K562 (cell line): ENCODE measurements at regions not wholly inside any gene's neighbourhood (a gene's known extent, or its start where the extent isn't known, plus 50 kb on each side); places are given as distances from the start of the nearest gene placed in this dataset.

Experiments used
- ATAC-seq: fragments of 200-7000 bp; cut with Tn5 transposase; 3 replicates; pipeline ENCODE4 v1.9.1; 2020; ENCODE audit warnings: moderate library complexity
- BruUV-seq: library from RNA; stranded (reverse); fragments of 400-500 nt; replicated peaks from 2 replicates; lab custom pipeline; 2021; lab: Mats Ljungman, UMichigan
- CTCF ChIA-PET: fragments of 300-600 bp; formaldehyde crosslinking; extraction: SDS; loops from one replicate; lab custom pipeline; 2021; ENCODE audit warnings: low intra/inter-chr PET ratio; lab: Yijun Ruan, JAX
- POLR2A ChIA-PET: fragments of 300-600, 350-650 bp; sonication (Branson Sonifier 250); formaldehyde crosslinking; extraction: SDS; loops from one replicate; lab custom pipeline; 2021; ENCODE audit warnings: antibody characterized with exemption, inconsistent platforms; lab: Yijun Ruan, JAX
- DNase-seq, 4 experiments: peaks; one replicate each; pipeline versions ENCODE4 v3.0.0 to v3.0.0-alpha.2; 2011 to 2018; ENCODE audit warnings: low spot score in 3 of 4, mixed read lengths in 3 of 4; ENCODE audit errors: extremely low read depth in 1 of 4
- FAIRE-seq: peaks from 2 replicates; lab custom pipeline; 2011; peaks lifted over from hg19 to GRCh38; lab: Jason Lieb, UNC
- H2AFZ ChIP-seq: 2 replicates; pipeline ENCODE4 v1.6.0; 2011; ENCODE audit warnings: low read depth, low read length, control low read depth, inconsistent platforms
- H3K27ac ChIP-seq: fragments of 200-600 bp; 3 replicates; pipeline ENCODE4 v1.8.0; 2011; ENCODE audit warnings: low read depth, mild to moderate bottlenecking, control low read depth, inconsistent platforms, low read length, moderate library complexity, mixed read lengths; ENCODE audit errors: extremely low read depth
- H3K27me3 ChIP-seq, 2 experiments: fragments of 300-600 bp in 1 of 2; 2 replicates in 1 of 2; 3 replicates in 1 of 2; pipeline versions ENCODE4 v1.6.0 to v1.8.0; 2011; ENCODE audit warnings: inconsistent platforms in 2 of 2, low read length in 2 of 2, mild to moderate bottlenecking in 1 of 2, mixed read lengths in 1 of 2, moderate library complexity in 1 of 2; ENCODE audit not compliant: control insufficient read depth in 2 of 2, insufficient read depth in 2 of 2
- H3K36me3 ChIP-seq: fragments of 300-600 bp; 3 replicates; pipeline ENCODE4 v1.8.0; 2011; ENCODE audit warnings: mild to moderate bottlenecking, low read length, inconsistent platforms; ENCODE audit not compliant: control insufficient read depth, insufficient read depth
- H3K4me1 ChIP-seq, 2 experiments: fragments of 200-600 bp in 1 of 2; replicated peaks in 1 of 2; 2 replicates in 1 of 2; 3 replicates in 1 of 2; pipeline versions ENCODE4 v1.5.1 to v1.8.0; 2011; ENCODE audit warnings: inconsistent platforms in 2 of 2, low read length in 2 of 2, mild to moderate bottlenecking in 1 of 2, mixed read lengths in 1 of 2, moderate library complexity in 1 of 2; ENCODE audit not compliant: control insufficient read depth in 2 of 2, insufficient read depth in 2 of 2
- H3K4me2 ChIP-seq: 2 replicates; pipeline ENCODE4 v1.6.1; 2011; ENCODE audit warnings: low read length, control low read depth, inconsistent platforms, mixed read lengths; ENCODE audit not compliant: insufficient read depth
- H3K4me3 ChIP-seq: fragments of 200-600 bp; sonication (generic), shearing (Covaris generic); 2 replicates; pipeline ENCODE4 v1.5.1; 2016; ENCODE audit warnings: control low read depth, inconsistent platforms
- H3K79me2 ChIP-seq: fragments of 200-600 bp; 3 replicates; pipeline ENCODE4 v1.8.0; 2011; ENCODE audit warnings: low read length, inconsistent platforms; ENCODE audit not compliant: control insufficient read depth, insufficient read depth
- H3K9ac ChIP-seq, 2 experiments: 2 replicates each; pipeline versions ENCODE4 v1.6.0 to v1.6.1; 2011; ENCODE audit warnings: low read depth in 2 of 2, low read length in 2 of 2, control low read depth in 1 of 2, inconsistent platforms in 1 of 2, mild to moderate bottlenecking in 1 of 2, mixed read lengths in 1 of 2; ENCODE audit not compliant: insufficient read depth in 1 of 2
- H3K9me1 ChIP-seq: one replicate; pipeline ENCODE4 v1.6.0; 2011; ENCODE audit warnings: inconsistent platforms, mild to moderate bottlenecking, low read length, moderate library complexity; ENCODE audit not compliant: control insufficient read depth, insufficient read depth
- H3K9me3 ChIP-seq: replicated peaks from 2 replicates; pipeline ENCODE4 v1.5.1; 2011; ENCODE audit warnings: low read depth, low read length, inconsistent platforms; ENCODE audit not compliant: control insufficient read depth, insufficient read depth
- H4K20me1 ChIP-seq: replicated peaks from 2 replicates; pipeline ENCODE4 v1.6.1; 2011; ENCODE audit warnings: low read length, inconsistent platforms, mixed read lengths; ENCODE audit not compliant: control insufficient read depth, insufficient read depth
- CBFB ChIP-seq: sonication (generic); formaldehyde crosslinking; IDR thresholded peaks from 2 replicates; pipeline ENCODE4 v1.4.0; 2020; ENCODE audit warnings: mild to moderate bottlenecking, missing genetic modification reagents
- LARP7 ChIP-seq: fragments of 450-650 bp; IDR thresholded peaks from 2 replicates; pipeline ENCODE4 v1.6.1; 2016
- MBD1 ChIP-seq: fragments of 250-450 bp; sonication (Bioruptor Pico); IDR thresholded peaks from 2 replicates; pipeline ENCODE4 v1.8.0; 2022; ENCODE audit warnings: inconsistent platforms
- MYBL2 ChIP-seq, 2 experiments: fragments of 450-650 bp in 1 of 2; sonication (generic) in 1 of 2; formaldehyde crosslinking in 1 of 2; IDR thresholded peaks; 2 replicates each; pipeline versions ENCODE4 v1.6.1 to v1.8.1; 2017 to 2022; ENCODE audit warnings: borderline replicate concordance in 1 of 2, inconsistent platforms in 1 of 2, low read depth in 1 of 2, mild to moderate bottlenecking in 1 of 2, missing genetic modification reagents in 1 of 2, moderate library complexity in 1 of 2
- NR3C1 ChIP-seq: sonication (generic); formaldehyde crosslinking; IDR thresholded peaks from 2 replicates; pipeline ENCODE4 v1.8.1; 2022; ENCODE audit warnings: missing genetic modification reagents
- NRF1 ChIP-seq, 2 experiments: fragments of 450-650 bp; IDR thresholded peaks in 1 of 2; conservative IDR thresholded peaks in 1 of 2; 2 replicates each; pipeline ENCODE4 v1.6.1; 2014; ENCODE audit warnings: mild to moderate bottlenecking in 2 of 2
- PBX2 ChIP-seq, 2 experiments: IDR thresholded peaks in 1 of 2; conservative IDR thresholded peaks in 1 of 2; 2 replicates each; pipeline ENCODE4 v1.6.1; 2016; ENCODE audit warnings: low read depth in 2 of 2, mild to moderate bottlenecking in 1 of 2, missing compliant biosample characterization in 1 of 2, missing genetic modification characterization in 1 of 2, moderate library complexity in 1 of 2
- PCBP2 ChIP-seq: fragments of 200-400 bp; formaldehyde crosslinking; IDR thresholded peaks from 2 replicates; pipeline ENCODE4 v1.6.1; 2018; ENCODE audit warnings: low read length, low read depth, mild to moderate bottlenecking, moderate library complexity; ENCODE audit not compliant: poor library complexity, severe bottlenecking
- POLR3G ChIP-seq: IDR thresholded peaks from 2 replicates; pipeline ENCODE4 v1.6.1; 2011; ENCODE audit not compliant: insufficient read length, insufficient replicate concordance; ENCODE audit errors: extremely low read depth
- RBM39 ChIP-seq: fragments of 200-400 bp; formaldehyde crosslinking; optimal IDR thresholded peaks from 2 replicates; pipeline ENCODE3; 2018; ENCODE audit warnings: low read depth, low read length
- ZNF184 ChIP-seq: sonication (generic); formaldehyde crosslinking; IDR thresholded peaks from 2 replicates; pipeline ENCODE4 v1.5.0; 2020; ENCODE audit warnings: missing genetic modification reagents
- ZNF354B ChIP-seq: fragments of 250-450 bp; sonication (Bioruptor Pico); IDR thresholded peaks from 2 replicates; pipeline ENCODE4 v1.4.0; 2020
- ZNF57 ChIP-seq: fragments of 450-650 bp; formaldehyde crosslinking; IDR thresholded peaks from 2 replicates; pipeline ENCODE4 v1.4.0; 2020; ENCODE audit warnings: mild to moderate bottlenecking, moderate library complexity
- WGBS: fragments of 100-300 bp; shearing (Covaris generic); methylation state at CpG from one replicate; pipeline ENCODE4 v1.1.6; 2016; ENCODE audit warnings: low coverage, mixed read lengths; ENCODE audit not compliant: insufficient coverage; ENCODE audit errors: missing lambda C conversion rate; 5-methylcytosine and 5-hydroxymethylcytosine counted together
- in situ Hi-C: fragments of 300-500 bp; cut with MboI; formaldehyde crosslinking; loops from 4 replicates; pipeline ENCODE4 v1.15.0; 2018; ENCODE audit warnings: inconsistent platforms, mixed read lengths
- intact Hi-C: fragments of 100-400 bp; cut with micrococcal nuclease; formaldehyde crosslinking; loops from 2 replicates; pipeline ENCODE4 v1.14.2; 2022
- TF ChIP-seq, protein P1 (sequence below), 2 experiments: fragments of 150-350 bp in 1 of 2; IDR thresholded peaks; 2 replicates each; pipeline ENCODE4 v1.6.1; 2012 to 2016; ENCODE audit warnings: low read depth in 2 of 2, low read length in 2 of 2, mild to moderate bottlenecking in 1 of 2, moderate library complexity in 1 of 2

DNA sequence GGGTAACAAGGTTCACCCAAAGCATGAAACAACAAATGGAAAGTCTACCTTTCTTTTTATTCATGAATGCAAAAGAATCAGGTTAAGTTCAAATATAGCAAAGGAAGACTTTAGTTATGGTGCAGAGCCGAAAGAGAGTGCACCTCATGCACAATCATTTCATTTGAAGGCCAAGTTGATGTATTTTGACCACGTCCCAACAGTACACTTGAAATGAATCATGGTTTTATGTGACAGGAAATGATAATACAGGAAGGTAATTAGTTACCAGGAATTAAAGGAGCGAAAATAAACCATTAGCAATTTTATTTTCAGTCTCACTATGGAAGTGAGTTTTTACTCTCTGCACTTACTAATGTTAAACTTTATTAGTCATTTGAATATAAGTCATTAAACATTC is 281.2 kb upstream of the DIAPH2 start (continued):
- TF ChIP-seq MBD1 (CRISPR knock-in tag) (no peak), MYBL2 (IDR thresholded peaks at IDR 0.05; ENCODE audit: low read depth) (no peak), MYBL2 (CRISPR knock-in tag; IDR thresholded peaks at IDR 0.05; ENCODE audit: borderline replicate concordance) (no peak), NR3C1 (no peak), ZNF184 (CRISPR knock-in tag) (no peak)

- ATAC-seq, result no peak
- FAIRE-seq, result no peak
- Histone ChIP-seq H3K4me3 (no peak overlapping the region), H3K9me3 (no peaks in the 10 kb centered on the region), H3K4me1 (no peaks in the 10 kb centered on the region), H2AFZ (no peak overlapping the region), H3K27ac (no peak overlapping the region), H3K79me2 (no peaks in the 10 kb centered on the region), H3K27me3 (no peaks in the 10 kb centered on the region), H3K4me2 (no peak overlapping the region), H3K36me3 (no peaks in the 10 kb centered on the region), H4K20me1 (no peaks in the 10 kb centered on the region), H3K9ac (no peak overlapping the region), H3K9me1 (no peaks in the 10 kb centered on the region)
- intact Hi-C loops (no loop called here), in situ Hi-C loops (no loop called here)
- ChIA-PET POLR2A (no interaction called here), CTCF (no interaction called here)
- WGBS, result 0% methylated on average over 1 of the region's 1 CpG
- DNase-seq, result no peak
- BruUV-seq, result no TSS peak
- TF ChIP-seq NRF1 (conservative IDR thresholded peaks at IDR 0.05 in 1 of 2, IDR thresholded peaks at IDR 0.05 in 1 of 2) (no peak), PCBP2 (no peak), CBFB (CRISPR knock-in tag) (no peak), ZNF57 (no peak), RBM39 (no peak), LARP7 (no peak), POLR3G (no peak), ZNF354B (no peak), PBX2 (CRISPR knock-in tag; IDR thresholded peaks at IDR 0.05; ENCODE audit: low read depth) (no peak), PBX2 (tag; conservative IDR thresholded peaks at IDR 0.05; ENCODE audit: low read depth) (no peak)
- TF ChIP-seq, protein P1, sequence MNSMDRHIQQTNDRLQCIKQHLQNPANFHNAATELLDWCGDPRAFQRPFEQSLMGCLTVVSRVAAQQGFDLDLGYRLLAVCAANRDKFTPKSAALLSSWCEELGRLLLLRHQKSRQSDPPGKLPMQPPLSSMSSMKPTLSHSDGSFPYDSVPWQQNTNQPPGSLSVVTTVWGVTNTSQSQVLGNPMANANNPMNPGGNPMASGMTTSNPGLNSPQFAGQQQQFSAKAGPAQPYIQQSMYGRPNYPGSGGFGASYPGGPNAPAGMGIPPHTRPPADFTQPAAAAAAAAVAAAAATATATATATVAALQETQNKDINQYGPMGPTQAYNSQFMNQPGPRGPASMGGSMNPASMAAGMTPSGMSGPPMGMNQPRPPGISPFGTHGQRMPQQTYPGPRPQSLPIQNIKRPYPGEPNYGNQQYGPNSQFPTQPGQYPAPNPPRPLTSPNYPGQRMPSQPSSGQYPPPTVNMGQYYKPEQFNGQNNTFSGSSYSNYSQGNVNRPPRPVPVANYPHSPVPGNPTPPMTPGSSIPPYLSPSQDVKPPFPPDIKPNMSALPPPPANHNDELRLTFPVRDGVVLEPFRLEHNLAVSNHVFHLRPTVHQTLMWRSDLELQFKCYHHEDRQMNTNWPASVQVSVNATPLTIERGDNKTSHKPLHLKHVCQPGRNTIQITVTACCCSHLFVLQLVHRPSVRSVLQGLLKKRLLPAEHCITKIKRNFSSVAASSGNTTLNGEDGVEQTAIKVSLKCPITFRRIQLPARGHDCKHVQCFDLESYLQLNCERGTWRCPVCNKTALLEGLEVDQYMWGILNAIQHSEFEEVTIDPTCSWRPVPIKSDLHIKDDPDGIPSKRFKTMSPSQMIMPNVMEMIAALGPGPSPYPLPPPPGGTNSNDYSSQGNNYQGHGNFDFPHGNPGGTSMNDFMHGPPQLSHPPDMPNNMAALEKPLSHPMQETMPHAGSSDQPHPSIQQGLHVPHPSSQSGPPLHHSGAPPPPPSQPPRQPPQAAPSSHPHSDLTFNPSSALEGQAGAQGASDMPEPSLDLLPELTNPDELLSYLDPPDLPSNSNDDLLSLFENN (IDR thresholded peaks at IDR 0.05; ENCODE audit: low read depth in 2 of 2, low read length in 2 of 2), result no peak
Measured at GRCh38 chrX:96405842-96406241, 278.8 kb upstream of the DIAPH2 start.
